ENCODE measurements at regions not wholly inside any gene's neighbourhood (a gene's known extent, or its start where the extent isn't known, plus 50 kb on each side); places are given as distances from the start of the nearest gene placed in this dataset.
"Not testable (repeated sequence)": the region's sequence is repeated elsewhere in the genome, so short reads cannot be mapped to it uniquely, and the experiment has no call there.

GRCh38 chr5:100646011-100646410, 110.8 kb downstream of the FAM174A start:
- Histone ChIP-seq H3K4me3 (no peak overlapping the region), H3K27ac (no peak overlapping the region), H3K4me1 (peaks cover 0 to 3% (median 0%) of the 10 kb centered on the region in 6 donors), H3K27me3 (replicated peaks in 1 of 7) (no peaks in the 10 kb centered on the region), H3K9me3 (no peaks in the 10 kb centered on the region), H3K36me3 (no peaks in the 10 kb centered on the region)
- WGBS, 5 donors: 49 to 83% (median 74%) methylated on average over 3 of the region's 3 CpGs
- no peak for DNase-seq
- intact Hi-C loops (cut with DNase I; ENCODE audit: low total_unique reads): no loop called here
- TF ChIP-seq POLR2A (IDR thresholded peaks at IDR 0.05): no peak
- no peak for TF ChIP-seq POLR2AphosphoS5 (IDR thresholded peaks at IDR 0.05)
- no peak for TF ChIP-seq CTCF (IDR thresholded peaks at IDR 0.05 in 8 of 11, conservative IDR thresholded peaks at IDR 0.05 in 3 of 11)

- Histone ChIP-seq H3K27ac (no peak overlapping the region), H3K9me3 (no peaks in the 10 kb centered on the region), H3K4me3 (no peak overlapping the region), H3K4me1 (peaks cover 0 to 3% (median 0%) of the 10 kb centered on the region in 6 donors), H3K36me3 (no peaks in the 10 kb centered on the region), H3K27me3 (replicated peaks in 1 of 7) (no peaks in the 10 kb centered on the region)
- TF ChIP-seq POLR2AphosphoS5 (IDR thresholded peaks at IDR 0.05): no peak
- TF ChIP-seq POLR2A (IDR thresholded peaks at IDR 0.05): no peak
- no peak for TF ChIP-seq CTCF (IDR thresholded peaks at IDR 0.05 in 8 of 11, conservative IDR thresholded peaks at IDR 0.05 in 3 of 11)
- 78 to 92% (median 84%) methylated on average over 9 of the region's 9 CpGs for WGBS, 5 donors
- intact Hi-C loops (cut with DNase I; ENCODE audit: low total_unique reads): no loop called here
- DNase-seq: no peak
Observed at GRCh38 chr5:100646691-100647090, 111.5 kb downstream of the FAM174A start.

- 73 to 78% (median 73%) methylated on average over 10 of the region's 10 CpGs for WGBS, 5 donors
- H3K9me3 ChIP-seq: no peaks in the 10 kb centered on the region
- no peak overlapping the region for H3K27ac ChIP-seq
- intact Hi-C loops (cut with DNase I; ENCODE audit: low total_unique reads): no loop called here
- no peak for DNase-seq
- H3K4me3 ChIP-seq: no peak overlapping the region
- peaks cover 0 to 3% (median 0%) of the 10 kb centered on the region in 6 donors for H3K4me1 ChIP-seq
- H3K36me3 ChIP-seq: no peaks in the 10 kb centered on the region
- no peak for TF ChIP-seq POLR2A (IDR thresholded peaks at IDR 0.05)
- no peak for TF ChIP-seq POLR2AphosphoS5 (IDR thresholded peaks at IDR 0.05)
- no peak for TF ChIP-seq CTCF (IDR thresholded peaks at IDR 0.05 in 8 of 11, conservative IDR thresholded peaks at IDR 0.05 in 3 of 11)
- no peaks in the 10 kb centered on the region for H3K27me3 ChIP-seq (replicated peaks in 1 of 7)
Observed at GRCh38 chr5:100647461-100648230, 112.5 kb downstream of the FAM174A start.

- no peak for DNase-seq
- no peaks in the 10 kb centered on the region for H3K27me3 ChIP-seq (replicated peaks in 1 of 7)
- H3K36me3 ChIP-seq: no peaks in the 10 kb centered on the region
- no peak overlapping the region for H3K4me3 ChIP-seq
- intact Hi-C loops (cut with DNase I; ENCODE audit: low total_unique reads): no loop called here
- no peaks in the 10 kb centered on the region for H3K4me1 ChIP-seq
- TF ChIP-seq POLR2A (IDR thresholded peaks at IDR 0.05) (no peak), POLR2AphosphoS5 (IDR thresholded peaks at IDR 0.05) (no peak), CTCF (IDR thresholded peaks at IDR 0.05 in 8 of 11, conservative IDR thresholded peaks at IDR 0.05 in 3 of 11) (no peak)
- no peaks in the 10 kb centered on the region for H3K9me3 ChIP-seq
- H3K27ac ChIP-seq: no peak overlapping the region
Observed at GRCh38 chr5:100654895-100655294, 119.7 kb downstream of the FAM174A start.

- H3K4me3 ChIP-seq; H3K36me3 ChIP-seq; DNase-seq; H3K9me3 ChIP-seq; H3K27me3 ChIP-seq (replicated peaks in 1 of 7); intact Hi-C loops (cut with DNase I; ENCODE audit: low total_unique reads); H3K27ac ChIP-seq; H3K4me1 ChIP-seq: not testable (repeated sequence)
- WGBS, 5 donors: 88 to 100% (median 95%) methylated on average over 1 to 28 of the region's 28 CpGs
Observed at GRCh38 chr5:100656771-100657170, 121.6 kb downstream of the FAM174A start.
